ENCODE measurements at regions not wholly inside any gene's neighbourhood (a gene's known extent, or its start where the extent isn't known, plus 50 kb on each side); places are given as distances from the start of the nearest gene placed in this dataset.

DNA sequence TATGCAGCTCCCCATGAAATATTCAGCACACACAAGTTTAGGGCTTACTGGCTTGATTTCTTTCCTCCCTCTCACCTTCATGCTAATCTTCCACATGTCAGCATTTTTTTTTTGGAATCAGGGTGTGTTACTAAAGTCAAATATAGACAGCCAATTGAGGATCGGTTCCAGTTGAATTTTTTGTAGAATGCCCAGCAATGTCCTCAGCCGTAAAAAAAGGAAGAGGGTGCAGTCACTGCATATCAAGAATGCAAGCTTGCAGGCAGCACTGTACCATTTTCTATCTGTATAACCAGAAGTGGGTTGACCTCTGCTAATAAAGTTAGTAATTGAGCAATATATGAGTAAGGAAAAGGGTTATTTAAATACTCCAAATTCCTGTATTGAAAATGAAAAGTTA lies 51.4 kb upstream of the CHMP2B start:
- ATAC-seq (no peak), DNase-seq (ENCODE audit: low spot score) (no peak)

DNA sequence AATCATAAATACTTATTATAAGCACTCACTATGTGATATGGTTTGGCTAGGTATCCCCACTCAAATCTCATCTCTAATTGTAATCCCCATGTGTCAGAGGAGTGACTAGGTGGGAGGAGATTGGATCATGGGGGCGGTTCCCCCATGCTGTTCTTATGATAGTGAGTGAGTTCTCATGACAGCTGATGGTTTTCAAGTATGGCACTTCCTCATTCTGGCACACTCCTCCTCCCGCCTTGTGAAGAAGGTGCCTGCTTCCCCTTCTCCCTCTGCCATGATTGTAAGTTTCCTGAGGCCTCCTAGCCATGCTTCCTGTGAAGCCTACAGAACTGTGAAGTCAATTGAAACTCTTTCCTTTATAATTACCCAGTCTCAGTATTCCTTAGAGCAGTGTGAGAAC lies 53.3 kb upstream of the CHMP2B start:
- DNase-seq (ENCODE audit: low spot score) (no peak), ATAC-seq (no peak)

DNA sequence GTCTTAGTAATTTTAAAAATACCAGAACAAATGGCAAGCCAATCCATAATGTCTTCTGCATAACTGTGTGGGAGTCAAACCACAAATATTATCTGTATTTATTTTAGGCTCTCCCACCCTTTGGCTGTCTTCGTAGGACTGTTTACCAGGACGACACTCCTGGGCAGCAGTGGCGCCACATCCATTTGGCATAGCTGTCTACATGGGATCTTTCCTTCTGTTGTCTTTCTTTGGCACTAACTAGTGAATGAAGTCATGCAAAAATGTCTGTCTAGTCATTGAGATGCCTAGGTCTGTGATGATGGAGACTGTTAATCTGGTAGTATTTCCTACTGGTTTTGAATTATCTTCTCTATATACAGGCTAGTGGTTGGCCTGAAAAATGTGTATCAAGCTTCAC lies 54.0 kb upstream of the CHMP2B start:
- ATAC-seq (no peak), DNase-seq (ENCODE audit: low spot score) (no peak)

DNA sequence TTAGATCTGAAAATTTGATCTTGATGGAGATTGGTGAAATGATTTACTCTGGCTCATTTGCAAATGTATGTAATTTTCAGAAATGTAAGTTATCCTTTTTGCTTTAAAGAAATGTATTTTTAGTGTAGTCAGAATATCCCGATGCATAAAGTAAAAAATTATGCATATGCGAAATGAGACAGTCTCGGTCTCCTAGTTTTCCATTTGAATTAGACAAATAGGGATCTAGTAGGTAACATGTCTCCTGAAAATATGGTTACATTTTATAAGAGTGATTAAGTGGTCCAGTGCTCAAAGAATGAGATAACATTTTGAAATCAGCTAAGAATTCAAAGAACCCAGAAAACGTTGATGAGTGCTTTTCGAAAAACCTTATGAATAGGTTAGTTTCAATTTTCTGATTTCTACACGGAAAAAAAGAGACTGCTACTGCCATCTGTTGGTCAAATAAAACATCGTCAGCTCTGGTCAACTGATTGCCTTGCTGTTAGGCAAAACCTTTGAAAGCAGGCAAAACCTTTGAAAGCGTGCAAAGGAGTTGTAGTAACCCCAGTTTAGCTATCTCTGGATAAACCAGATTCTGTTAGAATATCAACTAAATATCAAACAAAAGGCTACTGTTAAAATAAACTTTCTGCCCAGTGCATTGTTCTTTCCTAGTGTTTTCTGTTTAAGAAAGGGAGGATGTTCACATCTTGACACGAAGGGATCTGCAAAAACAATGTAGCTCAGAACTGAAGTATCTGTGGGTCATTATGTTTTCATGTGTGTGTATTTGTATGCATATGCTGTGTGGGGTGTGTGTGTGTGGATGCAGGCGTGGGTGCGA lies 59.3 kb upstream of the CHMP2B start:
- DNase-seq (ENCODE audit: low spot score) (no peak), ATAC-seq (peak; percentile 95)

DNA sequence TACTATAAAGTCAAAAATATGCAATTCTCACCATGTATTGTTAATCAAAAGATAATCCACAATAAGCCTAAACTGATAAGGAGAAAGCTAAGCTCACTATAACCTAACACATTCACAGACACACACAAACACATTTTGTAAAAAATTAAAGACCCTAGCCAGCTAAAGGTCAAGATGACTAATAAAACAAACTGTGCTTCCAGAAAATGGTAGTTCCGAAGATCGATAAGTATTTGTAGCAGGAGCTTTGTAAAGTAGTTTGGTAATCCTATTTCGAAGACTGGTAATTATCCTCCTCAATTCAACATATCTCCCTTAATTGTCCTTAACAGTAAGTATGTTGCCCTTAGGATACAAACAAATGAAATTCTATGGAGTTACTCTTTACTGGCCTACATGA lies 62.9 kb upstream of the CHMP2B start:
- ATAC-seq (no peak), DNase-seq (ENCODE audit: low spot score) (no peak)

DNA sequence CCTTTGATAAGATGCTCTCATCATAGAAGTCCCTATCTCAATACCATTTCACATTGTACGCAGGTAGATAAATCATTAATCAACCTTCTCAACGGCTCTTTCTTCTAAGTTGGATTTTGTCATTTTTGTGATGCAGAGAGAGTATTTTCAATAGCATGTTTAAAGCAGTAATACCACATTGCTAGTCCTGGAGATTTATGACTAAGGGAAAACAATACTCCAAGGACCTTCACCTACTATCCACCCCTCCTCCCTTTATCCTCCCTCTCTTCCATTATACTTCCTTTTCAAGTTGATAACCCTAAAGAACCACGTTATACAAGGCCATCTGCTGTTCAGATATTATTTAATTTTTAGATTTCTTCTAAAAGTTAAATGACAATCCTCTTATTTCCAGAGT lies 65.3 kb upstream of the CHMP2B start:
- DNase-seq (ENCODE audit: low spot score) (no peak), ATAC-seq (no peak)

DNA sequence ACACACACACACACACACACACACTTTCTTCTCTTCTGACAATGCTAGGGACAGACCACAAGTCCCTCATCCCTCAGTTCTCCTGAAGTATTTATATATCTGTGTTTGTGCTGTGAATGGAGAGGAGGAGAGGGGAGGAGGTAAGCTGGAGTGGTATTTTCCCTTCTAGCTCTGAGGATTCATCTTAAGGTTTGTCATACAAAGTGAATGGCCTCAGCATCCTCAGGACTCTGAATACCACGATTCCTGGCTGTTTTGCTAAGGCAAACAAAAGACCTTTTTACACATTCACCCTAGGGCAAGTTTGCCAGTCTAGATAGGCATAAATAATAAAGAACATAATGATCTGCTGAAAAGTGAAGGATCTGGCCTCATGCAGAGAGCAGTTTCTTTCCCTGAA lies 65.7 kb upstream of the CHMP2B start:
- DNase-seq (ENCODE audit: low spot score) (no peak), ATAC-seq (no peak)

DNA sequence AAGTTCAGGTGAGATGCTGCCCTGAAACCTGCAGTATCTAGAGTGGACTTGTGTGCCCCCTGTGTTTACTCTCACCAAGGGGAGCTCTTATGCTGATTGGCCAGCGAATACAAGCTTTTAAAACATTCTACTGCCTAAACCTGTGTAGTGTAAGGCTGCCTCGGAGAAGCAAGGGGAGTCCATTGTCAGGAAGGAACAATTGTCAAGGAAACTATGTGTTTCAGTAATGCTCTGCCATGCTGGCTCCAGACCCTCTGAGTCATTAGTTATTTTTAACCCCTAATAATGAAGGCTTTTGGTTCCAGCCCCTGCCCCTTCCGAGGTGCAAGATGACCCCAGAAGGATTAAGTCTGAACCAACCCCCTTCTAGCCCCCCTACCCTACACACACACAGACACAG lies 66.1 kb upstream of the CHMP2B start:
- ATAC-seq (no peak), DNase-seq (ENCODE audit: low spot score) (no peak)

DNA sequence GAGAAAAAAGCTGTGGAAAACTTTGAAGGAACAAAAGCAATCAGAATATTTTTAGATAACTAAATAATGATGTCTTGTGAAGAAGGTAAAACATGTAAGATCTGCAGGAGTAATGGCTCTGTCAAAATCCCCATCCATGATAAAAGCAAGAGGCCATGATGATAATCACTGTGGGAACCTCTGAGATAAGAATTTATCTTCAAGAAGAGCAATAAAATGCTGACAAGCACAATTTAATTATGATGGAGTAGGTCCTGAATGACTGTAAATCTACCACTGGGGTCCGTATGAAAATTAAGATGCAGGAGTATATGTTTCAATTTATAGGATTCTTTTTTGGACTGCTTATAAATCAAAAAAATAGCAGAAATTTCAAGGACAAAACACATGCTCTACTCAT lies 68.3 kb upstream of the CHMP2B start:
- DNase-seq (ENCODE audit: low spot score) (no peak), ATAC-seq (no peak)

DNA sequence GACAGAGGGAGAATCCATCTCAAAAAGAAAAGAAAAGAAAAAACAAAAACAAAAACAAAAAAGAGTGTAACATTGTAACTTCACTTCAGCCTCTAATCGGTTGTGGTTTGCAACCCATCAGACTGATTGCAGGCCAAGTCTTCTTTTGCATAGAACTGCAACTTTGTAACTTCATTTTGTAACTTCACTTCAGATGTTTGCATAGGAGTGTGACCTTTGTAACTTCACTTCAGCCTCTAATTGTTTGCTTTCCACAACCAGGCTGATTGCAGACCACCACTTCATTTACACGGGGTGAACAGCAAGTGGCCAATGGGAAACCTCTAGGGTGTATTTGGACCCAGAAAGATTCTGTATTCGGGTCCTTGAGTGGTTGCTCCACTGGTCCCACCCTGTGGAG lies 79.1 kb upstream of the CHMP2B start:
- DNase-seq (ENCODE audit: low spot score): no peak
- peak; percentile 88 for ATAC-seq

DNA sequence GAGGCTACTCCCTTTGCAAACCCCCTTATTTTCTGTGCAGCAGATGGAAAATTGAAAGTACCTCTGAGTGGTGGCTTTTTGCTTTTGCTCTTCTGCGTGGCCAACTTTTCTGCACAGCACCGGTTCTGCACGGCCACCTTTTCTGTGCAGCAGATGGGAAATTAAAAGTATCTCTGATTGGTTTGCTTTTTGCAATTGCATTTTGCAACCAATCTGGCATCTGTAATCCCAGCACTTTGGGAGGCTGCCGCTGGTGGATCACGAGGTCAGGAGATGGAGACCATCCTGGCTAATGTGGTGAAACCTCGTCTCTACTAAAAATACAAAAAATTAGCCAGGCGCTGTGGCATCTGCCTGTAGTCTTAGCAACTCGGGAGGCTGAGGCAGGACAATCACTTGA lies 79.5 kb upstream of the CHMP2B start:
- DNase-seq (ENCODE audit: low spot score): no peak
- peak; percentile 72 for ATAC-seq

DNA sequence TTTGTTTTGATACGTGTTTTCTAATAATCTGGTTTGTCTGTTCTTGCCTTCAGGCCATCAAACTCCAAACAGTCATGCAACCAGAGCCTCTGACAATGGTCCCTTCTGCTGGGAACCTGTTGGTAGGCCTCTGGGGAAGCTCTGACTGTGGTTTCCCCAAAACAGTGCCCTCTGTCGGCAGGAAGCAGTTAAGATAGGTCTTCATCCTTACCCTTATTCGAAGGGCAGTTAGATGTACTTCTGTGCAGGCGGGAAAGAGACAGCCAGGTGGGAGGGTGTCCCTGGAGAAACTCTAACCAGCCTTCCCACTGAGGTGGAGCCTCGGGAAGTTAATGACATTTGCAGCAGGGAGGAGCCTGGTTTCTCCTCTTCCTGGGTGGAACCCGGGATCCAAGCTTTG lies 81.6 kb upstream of the CHMP2B start:
- no peak for ATAC-seq
- DNase-seq (ENCODE audit: low spot score): no peak

DNA sequence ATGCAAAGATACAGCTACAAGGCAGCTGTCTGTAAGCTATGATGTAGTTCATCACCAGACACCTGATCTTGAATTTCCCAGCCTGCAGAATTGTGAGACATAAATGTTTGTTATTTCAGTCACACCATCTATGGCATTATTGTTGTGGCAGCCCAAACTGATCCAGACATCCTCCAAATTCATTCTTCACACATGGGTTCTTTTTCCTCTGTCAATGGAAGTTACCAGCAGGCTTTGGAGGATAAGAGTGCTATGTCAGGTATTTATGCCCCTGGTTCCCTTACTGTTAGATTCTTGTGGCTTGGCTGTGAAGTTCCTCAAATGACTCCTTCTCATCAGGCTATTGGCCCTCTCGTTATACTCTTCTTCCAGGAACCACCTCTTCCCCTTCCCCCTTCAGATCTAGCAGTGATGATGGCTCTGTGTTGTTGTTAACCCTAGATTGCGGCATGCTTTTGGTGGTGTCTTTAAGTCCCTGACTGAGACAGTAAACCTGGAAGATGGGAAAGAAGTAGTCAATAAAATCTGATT lies 91.0 kb upstream of the CHMP2B start:
- ATAC-seq (no peak), DNase-seq (ENCODE audit: low spot score) (no peak)

DNA sequence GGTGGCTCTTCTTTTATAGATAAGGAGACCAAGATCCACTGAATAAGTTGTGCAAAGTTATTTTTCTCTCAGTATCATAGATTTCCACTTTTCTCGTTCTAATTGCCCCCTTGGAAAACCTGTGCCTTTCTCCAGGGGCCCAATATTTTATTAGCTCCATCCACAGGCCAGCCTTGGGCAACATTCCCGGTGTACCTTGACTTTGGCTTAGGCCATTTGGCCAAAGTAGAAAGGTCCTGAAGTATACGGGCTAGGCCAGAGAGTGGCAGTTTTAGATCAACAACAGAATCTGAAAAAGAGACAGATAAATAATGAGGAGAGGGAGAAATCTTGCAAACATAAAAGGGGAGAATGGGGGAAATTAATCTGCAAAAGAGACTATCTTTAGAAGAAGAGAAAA lies 91.7 kb upstream of the CHMP2B start:
- peak; percentile 96 for ATAC-seq
- peak; percentile 66 for DNase-seq (ENCODE audit: low spot score)

DNA sequence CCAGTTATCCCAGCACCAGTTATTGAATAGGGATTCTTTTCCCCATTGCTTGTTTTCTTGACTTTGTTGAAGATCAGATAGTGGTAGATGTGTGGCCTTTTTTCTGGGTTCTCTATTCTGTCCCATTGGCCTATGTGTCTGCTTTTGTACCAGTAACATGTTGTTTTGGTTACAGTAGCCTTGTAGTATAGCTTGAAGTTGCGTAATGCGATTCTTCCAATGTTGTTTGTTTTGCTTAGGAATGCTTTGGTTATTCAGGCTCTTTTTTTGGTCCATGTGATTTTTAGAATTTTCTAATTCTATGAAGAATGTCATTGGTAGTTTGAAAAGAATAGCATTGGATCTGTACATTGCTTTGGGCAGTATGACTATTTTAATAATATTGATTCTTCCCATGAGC lies 94.3 kb upstream of the CHMP2B start:
- ATAC-seq (no peak), DNase-seq (ENCODE audit: low spot score) (no peak)

DNA sequence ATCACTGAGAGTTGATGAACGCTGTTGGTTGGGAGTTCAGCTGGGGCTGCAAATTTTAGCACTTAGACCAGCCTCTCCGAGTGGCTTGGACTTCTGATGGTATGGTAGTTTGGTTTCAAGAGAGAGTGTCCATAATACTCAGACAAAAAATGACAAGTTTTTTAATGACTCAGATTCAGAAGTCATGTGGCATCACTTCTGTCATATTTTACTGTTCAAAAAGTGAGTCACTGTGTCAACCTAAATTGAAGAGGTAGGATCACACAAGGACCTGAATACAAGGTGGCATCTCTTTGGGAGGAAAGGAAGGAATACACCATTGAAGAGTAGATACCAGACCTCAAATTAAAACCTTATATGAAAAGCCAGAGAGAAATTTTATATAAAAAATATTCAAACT lies 99.1 kb upstream of the CHMP2B start:
- DNase-seq (ENCODE audit: low spot score) (no peak), ATAC-seq (no peak)

DNA sequence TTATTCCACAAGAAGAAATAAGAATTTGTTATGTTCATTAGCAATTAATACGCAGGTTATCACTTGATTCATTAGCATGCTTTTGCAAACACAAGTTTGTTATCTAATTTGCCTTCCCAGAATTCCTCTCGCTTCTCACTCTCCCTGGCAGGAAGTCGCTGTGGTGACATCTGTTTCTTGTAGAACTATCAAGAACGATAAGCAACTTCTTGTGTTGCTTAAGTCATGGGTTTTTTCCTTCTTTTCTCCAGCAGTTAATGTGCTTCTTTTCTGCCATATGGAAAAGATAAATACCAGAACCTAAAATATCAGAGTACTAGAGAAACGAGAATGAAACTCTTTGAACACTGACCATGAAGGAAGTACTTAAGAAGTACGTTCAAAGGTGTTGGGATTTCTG lies 99.8 kb upstream of the CHMP2B start:
- ATAC-seq (no peak), DNase-seq (ENCODE audit: low spot score) (no peak)

DNA sequence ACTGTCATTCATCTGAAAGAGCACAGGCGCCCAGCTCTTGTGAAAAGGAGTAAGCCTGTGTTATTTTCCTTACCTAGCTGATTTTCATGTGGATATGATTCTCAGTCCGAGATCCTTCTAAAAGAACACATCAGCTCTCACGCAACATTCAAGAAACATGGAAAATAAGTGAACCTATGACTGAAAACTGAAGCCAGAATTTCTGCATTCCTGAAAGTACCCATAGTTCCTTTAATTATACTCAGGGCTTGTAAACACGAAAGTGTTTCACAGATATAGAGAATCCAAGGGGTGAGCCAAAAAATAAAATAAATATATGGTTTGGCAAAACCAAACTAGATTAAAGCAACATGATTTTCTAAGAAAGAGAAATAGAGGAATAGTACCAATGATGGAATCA lies 100.8 kb upstream of the CHMP2B start:
- ATAC-seq (no peak), DNase-seq (ENCODE audit: low spot score) (no peak)

DNA sequence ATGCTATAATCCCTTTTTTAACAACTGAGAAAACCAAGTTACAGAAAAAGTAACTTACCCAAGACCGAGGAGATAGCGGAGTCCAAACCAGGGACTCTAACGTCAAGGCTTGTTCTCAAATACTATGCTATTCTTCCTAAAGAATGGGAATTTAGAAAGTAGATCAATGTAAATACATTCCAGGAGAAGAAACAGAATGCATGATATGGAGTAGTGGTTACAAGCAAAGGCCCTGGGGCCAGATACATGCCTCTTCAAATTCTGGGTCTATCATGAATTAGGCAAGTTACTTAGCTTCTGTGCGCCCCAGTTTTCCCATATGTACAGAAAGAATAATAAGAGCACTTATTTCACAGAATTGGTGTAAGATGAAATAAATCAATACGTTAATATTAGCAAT lies 102.0 kb upstream of the CHMP2B start:
- ATAC-seq: no peak

DNA sequence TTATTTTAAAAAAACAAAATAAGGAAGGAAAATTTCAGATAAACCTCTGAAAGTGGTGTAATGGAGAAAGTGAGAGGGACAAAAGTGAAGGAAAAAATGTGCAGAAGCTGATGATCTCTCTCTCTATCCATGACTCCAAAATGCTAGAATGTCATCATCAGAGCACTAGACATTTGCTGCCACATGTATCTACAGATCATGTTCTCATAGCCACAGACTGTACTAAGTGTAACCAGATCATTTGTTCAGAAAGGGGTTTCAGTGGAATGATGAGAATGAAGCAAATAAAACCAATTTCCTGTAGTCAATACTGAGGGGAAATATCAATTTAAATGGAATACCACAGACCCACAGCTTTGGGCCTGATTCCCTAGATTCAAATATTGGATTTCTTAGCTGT lies 104.3 kb upstream of the CHMP2B start:
- ATAC-seq: no peak
- no peak for DNase-seq (ENCODE audit: low spot score)

More for the DNA sequence above, 102.0 kb upstream of the CHMP2B start:
- DNase-seq (ENCODE audit: low spot score): no peak

DNA sequence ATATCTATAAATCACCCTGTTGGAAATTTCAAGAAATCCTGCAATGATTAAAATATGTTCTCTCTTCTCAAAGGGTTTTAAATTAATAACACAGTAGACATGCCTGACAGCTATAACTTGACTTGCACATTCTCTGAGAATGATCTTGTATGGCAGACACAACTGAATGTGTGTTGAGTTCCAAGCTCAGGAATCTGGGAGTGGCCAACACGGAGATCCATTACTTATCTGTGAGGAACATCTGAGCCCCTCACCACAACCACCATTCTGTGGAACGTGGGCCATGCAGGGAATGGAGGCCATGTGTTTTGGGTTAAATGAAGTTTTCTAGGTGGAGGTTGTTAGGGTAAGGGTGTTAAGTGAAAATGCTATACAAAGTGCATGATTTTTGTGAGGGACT lies 105.3 kb upstream of the CHMP2B start:
- ATAC-seq (no peak), DNase-seq (ENCODE audit: low spot score) (no peak)

DNA sequence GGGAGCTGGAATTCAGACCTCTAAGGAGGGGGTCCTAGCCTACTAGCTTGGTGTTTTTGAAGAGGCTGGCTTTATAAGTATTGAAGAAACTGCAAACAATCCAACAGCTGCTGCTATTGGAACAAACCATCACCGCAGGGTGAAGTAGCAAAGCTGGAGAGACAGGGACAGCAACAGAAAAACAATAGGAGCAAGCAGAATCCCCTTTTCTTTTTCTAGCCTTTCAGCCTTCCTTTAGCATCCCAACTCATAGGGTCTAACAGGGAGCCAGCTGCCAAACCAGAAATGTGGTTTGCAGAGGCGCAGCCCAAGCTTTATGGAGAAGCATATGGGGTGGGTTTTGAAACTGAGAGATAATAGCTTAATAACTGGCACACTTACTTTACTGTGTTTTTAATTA lies 106.2 kb upstream of the CHMP2B start:
- no peak for DNase-seq (ENCODE audit: low spot score)
- no peak for ATAC-seq

DNA sequence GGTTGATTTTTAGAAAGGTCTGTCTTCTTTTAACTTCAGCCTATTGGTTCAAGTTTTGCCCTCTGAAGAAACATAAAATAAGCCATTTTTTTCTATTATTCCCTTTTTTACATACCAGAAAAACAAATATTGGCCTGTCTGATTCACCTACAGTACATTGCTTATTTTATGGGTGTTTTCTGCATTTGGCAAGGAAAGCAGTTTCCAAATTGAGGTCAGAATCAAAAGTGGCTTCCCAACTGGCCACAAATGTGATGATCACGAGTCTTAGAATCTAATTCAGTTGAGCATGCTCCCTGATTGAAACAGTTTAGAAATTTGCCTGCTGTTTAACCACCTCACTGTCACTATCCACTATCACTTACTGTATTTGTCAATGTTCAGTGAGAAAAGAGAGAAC lies 106.9 kb upstream of the CHMP2B start:
- no peak for ATAC-seq

More for the DNA sequence above, 106.9 kb upstream of the CHMP2B start:
- no peak for DNase-seq (ENCODE audit: low spot score)
